B cell (primary cell): ENCODE measurements at regions not wholly inside any gene's neighbourhood (a gene's known extent, or its start where the extent isn't known, plus 50 kb on each side); places are given as distances from the start of the nearest gene placed in this dataset.

Experiments
- CTCF ChIP-seq: fragments of 200-600 bp; IDR thresholded peaks from one replicate; pipeline ENCODE4 v1.8.0; 2022; ENCODE audit warnings: antibody characterized with exemption, mild to moderate bottlenecking
- EZH2 ChIP-seq: IDR thresholded peaks from 2 replicates; pipeline ENCODE4 v1.6.1; 2012; ENCODE audit warnings: borderline replicate concordance, low read depth, mild to moderate bottlenecking, moderate library complexity, low read length; ENCODE audit not compliant: insufficient read depth, poor library complexity, severe bottlenecking

GRCh38 chr5:14038341-14038959 is 94.0 kb upstream of the DNAH5 start:
- no peak for TF ChIP-seq CTCF
- TF ChIP-seq EZH2: no peak
